ENCODE measurements at regions not wholly inside any gene's neighbourhood (a gene's known extent, or its start where the extent isn't known, plus 50 kb on each side); places are given as distances from the start of the nearest gene placed in this dataset.
A peak's percentile ranks its signal among the peaks of the same experiment; 100 is the strongest.
"Not testable (repeated sequence)": the region's sequence is repeated elsewhere in the genome, so short reads cannot be mapped to it uniquely, and the experiment has no call there.

DNA sequence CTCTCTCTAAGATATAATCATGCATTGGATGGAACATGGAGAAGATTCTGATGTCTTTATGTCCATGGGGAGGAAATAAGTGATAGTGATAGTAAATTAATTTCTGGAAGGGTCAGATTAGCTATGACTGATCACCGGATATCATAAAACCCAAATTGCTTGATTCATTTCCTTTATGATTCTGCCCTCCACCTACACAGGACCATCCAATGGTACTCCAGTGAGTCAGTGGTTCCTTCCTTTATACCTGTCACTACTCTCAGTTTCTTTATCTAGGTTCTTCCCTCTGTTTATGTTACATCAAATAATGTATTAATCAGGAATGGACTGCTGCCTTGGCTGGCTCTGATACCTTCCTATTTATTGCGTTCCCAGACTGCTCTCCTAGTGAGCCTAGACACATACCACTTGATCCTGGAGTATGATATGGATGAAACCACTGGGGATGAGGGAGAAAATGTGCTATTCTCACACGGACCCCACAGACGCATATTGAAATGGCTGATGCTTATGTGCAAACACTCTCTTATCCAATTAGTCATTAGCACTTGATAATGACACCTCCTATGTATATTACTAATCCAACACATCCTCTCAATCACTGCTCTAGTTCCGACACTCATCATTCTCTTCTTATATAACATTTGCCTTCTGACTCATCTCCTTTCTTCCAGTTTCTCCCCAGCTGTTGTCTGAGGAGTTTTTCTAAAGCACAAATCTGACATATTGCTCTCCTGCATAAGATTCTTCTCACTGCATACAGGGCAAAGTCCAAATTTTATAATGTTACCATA, 315.6 kb downstream of the INSIG2 start:
- DNase-seq, result no peak
- ATAC-seq, result peak; percentile 43 to 46
- Mint-ChIP-seq H3K4me1 (ENCODE audit: low read depth) (no peaks in the 10 kb centered on the region), H3K36me3 (ENCODE audit: insufficient read depth) (no peaks in the 10 kb centered on the region), H3K27me3 (ENCODE audit: low read depth) (peaks cover 19% of the 10 kb centered on the region), H3K4me3 (no peak overlapping the region), H3K9me3 (peaks cover 4% of the 10 kb centered on the region)

DNA sequence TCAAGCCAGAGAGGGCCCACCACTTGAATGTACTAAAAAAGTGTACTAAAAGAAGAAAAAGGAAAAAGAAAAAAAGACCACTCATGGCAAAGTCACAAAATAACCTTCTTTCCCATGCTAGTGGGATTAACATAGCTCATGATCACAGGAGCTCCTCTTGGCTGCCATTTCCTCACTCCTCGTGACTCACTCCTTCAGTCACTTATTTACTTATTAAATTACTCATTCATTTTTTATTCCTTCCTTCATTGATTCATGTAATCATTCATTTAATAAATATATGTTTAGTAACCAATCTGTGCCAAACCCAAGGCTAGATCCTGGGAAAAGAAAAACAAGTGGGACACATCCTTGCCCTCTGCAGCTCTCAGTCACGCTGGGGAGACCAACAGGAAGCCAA, 300.5 kb downstream of the INSIG2 start:
- Mint-ChIP-seq H3K4me1 (ENCODE audit: low read depth) (no peaks in the 10 kb centered on the region), H3K9me3 (no peaks in the 10 kb centered on the region), H3K36me3 (ENCODE audit: insufficient read depth) (no peaks in the 10 kb centered on the region), H3K27me3 (ENCODE audit: low read depth) (no peaks in the 10 kb centered on the region), H3K4me3 (no peak overlapping the region)
- no peak for ATAC-seq
- DNase-seq, result no peak

DNA sequence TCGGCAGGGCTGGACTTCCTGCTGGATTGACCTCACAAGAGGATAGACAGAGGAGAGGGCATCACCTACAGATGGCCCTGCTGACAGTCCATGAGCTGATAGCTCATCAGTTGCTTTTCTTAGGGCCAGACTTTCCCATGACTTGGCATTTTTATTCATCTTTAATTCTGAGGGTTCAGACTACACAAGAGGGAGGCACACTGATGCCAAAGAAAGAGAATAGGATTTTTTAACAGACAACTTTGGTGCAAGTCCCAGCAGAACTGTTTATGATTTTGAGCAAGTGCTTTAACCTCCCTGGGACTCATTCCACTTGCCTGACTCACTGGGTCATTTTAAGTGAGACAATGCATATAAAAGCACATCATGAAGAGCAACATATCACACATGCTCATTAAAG, 299.2 kb downstream of the INSIG2 start:
- no peaks in the 10 kb centered on the region for H3K4me1 Mint-ChIP-seq (ENCODE audit: low read depth)
- ATAC-seq (no peak), DNase-seq (no peak)
- no peaks in the 10 kb centered on the region for H3K36me3 Mint-ChIP-seq (ENCODE audit: insufficient read depth)
- no peaks in the 10 kb centered on the region for H3K27me3 Mint-ChIP-seq (ENCODE audit: low read depth)
- no peak overlapping the region for H3K4me3 Mint-ChIP-seq
- H3K9me3 Mint-ChIP-seq, result no peaks in the 10 kb centered on the region

GRCh38 chr2:118386641-118387302, 298.5 kb downstream of the INSIG2 start:
- ATAC-seq, result no peak
- no peak for DNase-seq
- Mint-ChIP-seq H3K9me3 (no peaks in the 10 kb centered on the region), H3K27me3 (ENCODE audit: low read depth) (no peaks in the 10 kb centered on the region), H3K4me3 (no peak overlapping the region), H3K36me3 (ENCODE audit: insufficient read depth) (no peaks in the 10 kb centered on the region), H3K4me1 (ENCODE audit: low read depth) (no peaks in the 10 kb centered on the region)

DNA sequence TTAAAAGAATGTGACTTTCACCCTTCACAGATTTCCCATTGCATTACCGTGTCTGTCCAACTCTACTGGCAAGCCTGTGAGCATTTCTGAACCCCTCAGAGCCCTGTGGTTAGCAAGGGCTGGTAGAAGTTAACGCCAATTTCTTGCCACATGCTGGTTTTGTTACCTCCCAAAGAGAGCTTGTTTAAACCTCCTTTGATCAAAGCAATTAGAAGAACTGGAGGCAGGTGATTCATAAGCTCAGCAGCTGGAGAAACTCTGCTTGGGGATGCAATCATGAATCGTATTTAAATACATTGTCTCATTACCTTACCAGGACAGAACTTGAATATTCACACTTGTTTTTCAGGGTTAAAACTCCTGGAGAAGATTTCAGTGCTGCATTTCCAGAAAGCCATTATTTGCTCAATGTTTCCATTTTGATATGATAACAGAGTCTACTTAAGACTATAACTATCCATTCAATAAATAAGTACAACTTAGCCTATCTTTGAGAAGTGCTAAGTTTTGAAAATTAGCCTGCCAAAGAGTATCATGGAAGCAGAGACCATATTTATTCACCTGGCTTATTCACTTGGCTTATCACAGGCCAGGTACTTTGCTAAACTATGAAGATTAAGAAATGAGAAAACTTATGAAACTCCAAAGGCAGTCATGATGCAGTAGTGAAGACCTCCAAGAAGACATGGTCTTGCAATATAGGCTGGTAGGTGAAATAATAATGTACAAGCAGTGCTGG, 292.8 kb downstream of the INSIG2 start:
- no peaks in the 10 kb centered on the region for H3K4me1 Mint-ChIP-seq (ENCODE audit: low read depth)
- peaks cover 9% of the 10 kb centered on the region for H3K27me3 Mint-ChIP-seq (ENCODE audit: low read depth)
- no peak for DNase-seq
- H3K4me3 Mint-ChIP-seq, result no peak overlapping the region
- no peak for ATAC-seq
- H3K36me3 Mint-ChIP-seq (ENCODE audit: insufficient read depth), result no peaks in the 10 kb centered on the region
- no peaks in the 10 kb centered on the region for H3K9me3 Mint-ChIP-seq

- Mint-ChIP-seq H3K27me3 (ENCODE audit: low read depth) (peaks cover 10% of the 10 kb centered on the region), H3K36me3 (ENCODE audit: insufficient read depth) (no peaks in the 10 kb centered on the region), H3K4me3 (no peak overlapping the region), H3K4me1 (ENCODE audit: low read depth) (no peaks in the 10 kb centered on the region), H3K9me3 (no peaks in the 10 kb centered on the region)
- ATAC-seq, result no peak
- no peak for DNase-seq
Measured at GRCh38 chr2:118375907-118376485, 287.7 kb downstream of the INSIG2 start.

- Mint-ChIP-seq H3K4me3 (no peak overlapping the region), H3K4me1 (ENCODE audit: low read depth) (no peaks in the 10 kb centered on the region), H3K27me3 (ENCODE audit: low read depth) (peaks cover 10% of the 10 kb centered on the region), H3K9me3 (no peaks in the 10 kb centered on the region), H3K36me3 (ENCODE audit: insufficient read depth) (no peaks in the 10 kb centered on the region)
- no peak for ATAC-seq
- DNase-seq, result no peak
Measured at GRCh38 chr2:118374974-118375755, 286.9 kb downstream of the INSIG2 start.

GRCh38 chr2:118372886-118373830, 284.9 kb downstream of the INSIG2 start:
- Mint-ChIP-seq H3K36me3 (ENCODE audit: insufficient read depth) (no peaks in the 10 kb centered on the region), H3K4me3 (no peak overlapping the region), H3K27me3 (ENCODE audit: low read depth) (peaks cover 8% of the 10 kb centered on the region), H3K9me3 (no peaks in the 10 kb centered on the region), H3K4me1 (ENCODE audit: low read depth) (no peaks in the 10 kb centered on the region)
- no peak for DNase-seq
- ATAC-seq, result no peak

GRCh38 chr2:118371515-118371914, 283.2 kb downstream of the INSIG2 start:
- Mint-ChIP-seq H3K4me3 (no peak overlapping the region), H3K9me3 (no peaks in the 10 kb centered on the region), H3K36me3 (ENCODE audit: insufficient read depth) (no peaks in the 10 kb centered on the region), H3K4me1 (ENCODE audit: low read depth) (no peaks in the 10 kb centered on the region), H3K27me3 (ENCODE audit: low read depth) (peaks cover 19% of the 10 kb centered on the region)
- ATAC-seq (no peak), DNase-seq (no peak)

DNA sequence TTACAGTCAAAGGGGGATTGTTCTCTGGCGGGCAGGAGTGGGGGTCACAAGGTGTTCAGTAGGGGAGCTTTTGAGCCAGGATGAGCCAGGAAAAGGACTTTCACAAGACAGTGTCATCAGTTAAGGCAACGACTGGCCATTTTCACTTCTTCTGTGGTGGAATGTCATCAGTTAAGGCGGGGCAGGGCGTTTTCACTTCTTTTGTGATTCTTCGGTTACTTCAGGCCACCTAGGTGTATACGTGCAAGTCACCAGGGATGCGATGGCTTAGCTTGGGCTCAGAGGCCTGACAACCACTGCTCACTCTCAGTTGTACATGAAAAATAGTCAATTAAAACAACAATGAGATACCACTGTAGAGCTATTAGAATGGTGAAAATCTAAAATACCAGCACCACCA, 281.2 kb downstream of the INSIG2 start:
- H3K27me3 Mint-ChIP-seq (ENCODE audit: low read depth), result peaks cover 21% of the 10 kb centered on the region
- ATAC-seq; H3K4me1 Mint-ChIP-seq (ENCODE audit: low read depth); H3K9me3 Mint-ChIP-seq; DNase-seq; H3K36me3 Mint-ChIP-seq (ENCODE audit: insufficient read depth); H3K4me3 Mint-ChIP-seq: not testable (repeated sequence)

- no peak for DNase-seq
- no peak overlapping the region for H3K4me3 Mint-ChIP-seq
- no peaks in the 10 kb centered on the region for H3K4me1 Mint-ChIP-seq (ENCODE audit: low read depth)
- no peaks in the 10 kb centered on the region for H3K9me3 Mint-ChIP-seq
- ATAC-seq, result no peak
- H3K27me3 Mint-ChIP-seq (ENCODE audit: low read depth), result peaks cover 19% of the 10 kb centered on the region
- H3K36me3 Mint-ChIP-seq (ENCODE audit: insufficient read depth), result no peaks in the 10 kb centered on the region
Measured at GRCh38 chr2:118363604-118364003, 275.3 kb downstream of the INSIG2 start.

DNA sequence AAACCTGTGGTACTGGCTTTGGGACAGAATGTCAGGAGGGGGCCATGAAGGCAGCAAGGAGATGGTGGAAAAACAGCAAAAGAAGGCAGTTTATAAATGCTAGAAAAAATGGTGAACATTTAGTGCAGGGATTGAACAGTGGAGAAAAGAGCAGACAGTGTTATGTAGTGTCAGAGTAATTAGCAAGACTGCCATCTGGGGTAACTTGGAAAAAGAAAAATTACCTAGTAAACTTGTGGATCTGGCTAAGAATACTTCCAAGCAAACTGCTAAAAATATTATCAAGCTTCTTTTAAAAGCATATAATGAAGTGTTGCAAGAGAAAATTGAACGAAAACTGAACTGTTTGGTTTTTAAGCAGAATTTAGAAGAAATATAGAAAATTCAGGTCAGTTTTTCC, 267.8 kb downstream of the INSIG2 start:
- Mint-ChIP-seq H3K36me3 (ENCODE audit: insufficient read depth) (no peaks in the 10 kb centered on the region), H3K4me1 (ENCODE audit: low read depth) (no peaks in the 10 kb centered on the region), H3K27me3 (ENCODE audit: low read depth) (peaks cover 3% of the 10 kb centered on the region), H3K4me3 (no peak overlapping the region), H3K9me3 (no peaks in the 10 kb centered on the region)
- no peak for DNase-seq
- no peak for ATAC-seq

DNA sequence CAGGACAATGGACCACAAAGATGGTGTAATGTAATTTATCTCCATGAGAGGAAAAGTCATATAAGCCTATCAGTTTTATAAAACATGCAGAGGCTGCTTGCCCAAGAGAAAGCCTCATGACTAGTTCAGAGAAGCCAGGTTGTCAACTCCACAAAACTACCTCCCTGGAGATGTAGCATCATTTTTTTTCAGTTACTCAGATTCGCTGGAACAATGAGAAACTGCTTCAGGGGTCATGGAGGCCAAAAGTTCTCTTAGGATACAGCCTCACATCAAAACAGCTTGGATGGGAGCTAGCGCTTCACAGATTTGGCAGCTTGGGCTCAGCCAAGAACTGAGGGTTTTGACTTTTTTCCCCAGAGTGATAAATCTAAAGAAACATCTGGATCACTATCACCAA, 263.5 kb downstream of the INSIG2 start:
- Mint-ChIP-seq H3K27me3 (ENCODE audit: low read depth) (peaks cover 8% of the 10 kb centered on the region), H3K36me3 (ENCODE audit: insufficient read depth) (no peaks in the 10 kb centered on the region), H3K9me3 (no peaks in the 10 kb centered on the region), H3K4me1 (ENCODE audit: low read depth) (no peaks in the 10 kb centered on the region), H3K4me3 (no peak overlapping the region)
- no peak for ATAC-seq
- no peak for DNase-seq

Measured in activated T-cell treated with anti-CD3 and anti-CD28 coated beads, Interleukin-2, amount 50 U/mL, for 4 hours (primary cell).